Trophoblast cell (in vitro differentiated cells and primary cell): ENCODE measurements at regions not wholly inside any gene's neighbourhood (a gene's known extent, or its start where the extent isn't known, plus 50 kb on each side); places are given as distances from the start of the nearest gene placed in this dataset.

Source experiments
- DNase-seq, 2 donors: peaks; one replicate each; pipeline ENCODE4 v3.0.0-alpha.2; 2016
- H2AFZ ChIP-seq: 2 replicates; pipeline ENCODE4 v1.6.1; 2013; ENCODE audit warnings: low read length, moderate library complexity, mild to moderate bottlenecking; ENCODE audit not compliant: insufficient read depth, poor library complexity
- H2AK5ac ChIP-seq: 2 replicates; pipeline ENCODE4 v1.6.1; 2013; ENCODE audit warnings: mild to moderate bottlenecking, low read length
- H2BK120ac ChIP-seq: 2 replicates; pipeline ENCODE4 v1.6.1; 2013; ENCODE audit warnings: low read length, mild to moderate bottlenecking, moderate library complexity; ENCODE audit not compliant: insufficient read depth, poor library complexity
- H2BK12ac ChIP-seq: 2 replicates; pipeline ENCODE4 v1.6.1; 2013; ENCODE audit warnings: mild to moderate bottlenecking, low read length, moderate library complexity
- H2BK5ac ChIP-seq: 2 replicates; pipeline ENCODE4 v1.6.1; 2013; ENCODE audit warnings: low read length, low read depth, moderate library complexity, mild to moderate bottlenecking; ENCODE audit not compliant: poor library complexity
- H3K14ac ChIP-seq: 2 replicates; pipeline ENCODE4 v1.6.1; 2013; ENCODE audit warnings: mild to moderate bottlenecking, low read length
- H3K18ac ChIP-seq: 2 replicates; pipeline ENCODE4 v1.6.1; 2013; ENCODE audit warnings: mild to moderate bottlenecking, low read length
- H3K23ac ChIP-seq: 2 replicates; pipeline ENCODE4 v1.6.1; 2013; ENCODE audit warnings: low read length
- H3K27ac ChIP-seq: 2 replicates; pipeline ENCODE4 v1.5.1; 2013; ENCODE audit warnings: low read depth, mild to moderate bottlenecking, inconsistent platforms, low read length, moderate library complexity
- H3K27me3 ChIP-seq: 2 replicates; pipeline ENCODE4 v1.6.1; 2013; ENCODE audit warnings: inconsistent platforms, mild to moderate bottlenecking, low read length, moderate library complexity; ENCODE audit not compliant: insufficient read depth
- H3K36me3 ChIP-seq, 2 experiments: 1 replicate in 1 of 2; 2 replicates in 1 of 2; pipeline ENCODE4 v1.6.1; 2013; ENCODE audit warnings: low read length in 2 of 2, mild to moderate bottlenecking in 2 of 2, moderate library complexity in 1 of 2; ENCODE audit not compliant: insufficient read depth in 2 of 2, control insufficient read depth in 1 of 2
- H3K4ac ChIP-seq: 2 replicates; pipeline ENCODE4 v1.6.1; 2013; ENCODE audit warnings: low read depth, mild to moderate bottlenecking, low read length, moderate library complexity
- H3K4me1 ChIP-seq, 2 experiments: 1 replicate in 1 of 2; 2 replicates in 1 of 2; pipeline ENCODE4 v1.6.1; 2013; ENCODE audit warnings: low read length in 2 of 2, mild to moderate bottlenecking in 2 of 2, moderate library complexity in 1 of 2; ENCODE audit not compliant: insufficient read depth in 2 of 2, control insufficient read depth in 1 of 2
- H3K4me2 ChIP-seq: 2 replicates; pipeline ENCODE4 v1.6.1; 2013; ENCODE audit warnings: inconsistent platforms, mild to moderate bottlenecking, low read length, moderate library complexity
- H3K4me3 ChIP-seq: 2 replicates; pipeline ENCODE4 v1.5.1; 2013; ENCODE audit warnings: mild to moderate bottlenecking, low read depth, low read length, inconsistent platforms
- H3K79me1 ChIP-seq: one replicate; pipeline ENCODE4 v1.6.1; 2013; ENCODE audit warnings: low read length
- H3K79me2 ChIP-seq: 2 replicates; pipeline ENCODE4 v1.6.1; 2013; ENCODE audit warnings: low read length, mild to moderate bottlenecking; ENCODE audit not compliant: control insufficient read depth, insufficient read depth, poor library complexity
- H3K9ac ChIP-seq: 2 replicates; pipeline ENCODE4 v1.6.1; 2013; ENCODE audit warnings: mild to moderate bottlenecking, low read length
- H3K9me3 ChIP-seq: 2 replicates; pipeline ENCODE4 v1.6.1; 2013; ENCODE audit warnings: low read depth, mild to moderate bottlenecking, control low read depth, inconsistent platforms, low read length; ENCODE audit not compliant: insufficient read depth
- H4K12ac ChIP-seq: 2 replicates; pipeline ENCODE4 v1.6.1; 2013; ENCODE audit warnings: low read depth, mild to moderate bottlenecking, low read length, moderate library complexity
- H4K8ac ChIP-seq: 2 replicates; pipeline ENCODE4 v1.6.1; 2013; ENCODE audit warnings: low read depth, mild to moderate bottlenecking, low read length, moderate library complexity
- H4K91ac ChIP-seq: one replicate; pipeline ENCODE4 v1.6.1; 2013; ENCODE audit warnings: low read depth, mild to moderate bottlenecking, low read length, moderate library complexity
- WGBS: extraction: QIAGEN DNeasy Blood & Tissue Kit; methylation state at CpG from one replicate; pipeline ENCODE4 v1.1.7; 2013; ENCODE audit warnings: missing lambda C conversion rate; ENCODE audit not compliant: insufficient read length, insufficient coverage; ENCODE audit errors: extremely low coverage; 5-methylcytosine and 5-hydroxymethylcytosine counted together

GRCh38 chr4:187270154-187270553 lies 546.5 kb upstream of the FAT1 start:
- Histone ChIP-seq H2BK5ac (no peak overlapping the region), H4K91ac (no peak overlapping the region), H4K12ac (no peak overlapping the region), H3K9ac (no peak overlapping the region), H2AK5ac (no peak overlapping the region), H2AFZ (no peak overlapping the region), H3K36me3 (no peaks in the 10 kb centered on the region), H2BK12ac (no peak overlapping the region), H3K4me3 (no peak overlapping the region), H3K14ac (no peak overlapping the region), H2BK120ac (no peak overlapping the region), H3K4ac (no peak overlapping the region), H3K79me1 (no peaks in the 10 kb centered on the region), H3K23ac (no peak overlapping the region), H4K8ac (no peak overlapping the region), H3K79me2 (no peaks in the 10 kb centered on the region), H3K4me2 (no peak overlapping the region), H3K9me3 (peaks cover 4% of the 10 kb centered on the region), H3K27me3 (no peaks in the 10 kb centered on the region), H3K27ac (no peak overlapping the region), H3K18ac (no peak overlapping the region), H3K4me1 (no peaks in the 10 kb centered on the region)
- no CpG with 5 or more reads among the region's 3 CpGs for WGBS
- DNase-seq, result no peak

- H3K36me3 ChIP-seq, result no peaks in the 10 kb centered on the region
- 100% methylated on average over 1 of the region's 2 CpGs for WGBS
- H2BK12ac ChIP-seq, result no peak overlapping the region
- H3K4me2 ChIP-seq, result no peak overlapping the region
- no peak overlapping the region for H4K12ac ChIP-seq
- H3K18ac ChIP-seq, result no peak overlapping the region
- no peak overlapping the region for H2AK5ac ChIP-seq
- no peaks in the 10 kb centered on the region for H3K27me3 ChIP-seq
- H3K4me1 ChIP-seq, result no peaks in the 10 kb centered on the region
- no peak overlapping the region for H4K91ac ChIP-seq
- no peak overlapping the region for H2AFZ ChIP-seq
- H3K9ac ChIP-seq, result no peak overlapping the region
- H3K14ac ChIP-seq, result no peak overlapping the region
- no peak overlapping the region for H3K4ac ChIP-seq
- H3K9me3 ChIP-seq, result peaks cover 4% of the 10 kb centered on the region
- H4K8ac ChIP-seq, result no peak overlapping the region
- H2BK5ac ChIP-seq, result no peak overlapping the region
- H2BK120ac ChIP-seq, result no peak overlapping the region
- H3K4me3 ChIP-seq, result no peak overlapping the region
- no peak overlapping the region for H3K27ac ChIP-seq
- H3K23ac ChIP-seq, result no peak overlapping the region
- no peaks in the 10 kb centered on the region for H3K79me1 ChIP-seq
- DNase-seq, result no peak
- H3K79me2 ChIP-seq, result no peaks in the 10 kb centered on the region
These were observed 548.2 kb upstream of the FAT1 start for GRCh38 chr4:187271848-187272247.

GRCh38 chr4:187274153-187274552 lies 550.5 kb upstream of the FAT1 start:
- H3K23ac ChIP-seq, result no peak overlapping the region
- H3K79me2 ChIP-seq, result no peaks in the 10 kb centered on the region
- no peak for DNase-seq
- no CpG with 5 or more reads among the region's 2 CpGs for WGBS
- no peak overlapping the region for H3K18ac ChIP-seq
- no peak overlapping the region for H2AK5ac ChIP-seq
- H3K4me3 ChIP-seq, result no peak overlapping the region
- no peak overlapping the region for H4K12ac ChIP-seq
- no peak overlapping the region for H2BK12ac ChIP-seq
- no peak overlapping the region for H3K27ac ChIP-seq
- no peak overlapping the region for H2BK120ac ChIP-seq
- no peak overlapping the region for H3K4me2 ChIP-seq
- no peak overlapping the region for H2AFZ ChIP-seq
- no peaks in the 10 kb centered on the region for H3K36me3 ChIP-seq
- H4K8ac ChIP-seq, result no peak overlapping the region
- no peak overlapping the region for H3K9ac ChIP-seq
- no peak overlapping the region for H3K4ac ChIP-seq
- no peaks in the 10 kb centered on the region for H3K79me1 ChIP-seq
- H4K91ac ChIP-seq, result no peak overlapping the region
- H3K9me3 ChIP-seq, result peaks cover 4% of the 10 kb centered on the region
- no peaks in the 10 kb centered on the region for H3K4me1 ChIP-seq
- H3K14ac ChIP-seq, result no peak overlapping the region
- H2BK5ac ChIP-seq, result no peak overlapping the region
- no peaks in the 10 kb centered on the region for H3K27me3 ChIP-seq

- no peaks in the 10 kb centered on the region for H3K79me1 ChIP-seq
- no peak overlapping the region for H3K14ac ChIP-seq
- H3K9me3 ChIP-seq, result peaks cover 4% of the 10 kb centered on the region
- no CpG with 5 or more reads among the region's 7 CpGs for WGBS
- no peak overlapping the region for H3K4me2 ChIP-seq
- H2AK5ac ChIP-seq, result no peak overlapping the region
- H3K79me2 ChIP-seq, result no peaks in the 10 kb centered on the region
- no peak overlapping the region for H2BK120ac ChIP-seq
- no peak overlapping the region for H3K18ac ChIP-seq
- H3K36me3 ChIP-seq, result no peaks in the 10 kb centered on the region
- H3K27me3 ChIP-seq, result no peaks in the 10 kb centered on the region
- H3K27ac ChIP-seq, result no peak overlapping the region
- no peak overlapping the region for H4K12ac ChIP-seq
- H3K4ac ChIP-seq, result no peak overlapping the region
- H3K4me3 ChIP-seq, result no peak overlapping the region
- no peak overlapping the region for H2AFZ ChIP-seq
- no peak overlapping the region for H4K91ac ChIP-seq
- H2BK12ac ChIP-seq, result no peak overlapping the region
- H4K8ac ChIP-seq, result no peak overlapping the region
- H3K4me1 ChIP-seq, result no peaks in the 10 kb centered on the region
- H3K9ac ChIP-seq, result no peak overlapping the region
- H3K23ac ChIP-seq, result no peak overlapping the region
- no peak overlapping the region for H2BK5ac ChIP-seq
- peak; percentile 19 to 37 for DNase-seq
These were observed 553.2 kb upstream of the FAT1 start for GRCh38 chr4:187276736-187277408.
